ENCODE measurements at regions not wholly inside any gene's neighbourhood (a gene's known extent, or its start where the extent isn't known, plus 50 kb on each side); places are given as distances from the start of the nearest gene placed in this dataset.

GRCh38 chr2:67057901-67058703 is 339.0 kb upstream of the ETAA1 start:
- Histone ChIP-seq H4K20me1 (ENCODE audit: insufficient read depth) (no peaks in the 10 kb centered on the region), H3K9ac (ENCODE audit: low read length) (no peak overlapping the region), H3K27ac (ENCODE audit: low read length) (no peak overlapping the region), H3K79me2 (replicated peaks; ENCODE audit: insufficient read depth, low read length) (no peaks in the 10 kb centered on the region), H3K9me3 (ENCODE audit: low read length) (no peaks in the 10 kb centered on the region), H2AFZ (ENCODE audit: low read depth, low read length) (no peak overlapping the region), H3K4me3 (ENCODE audit: low read length) (no peak overlapping the region), H3K4me2 (ENCODE audit: low read length) (no peak overlapping the region), H3K27me3 (ENCODE audit: insufficient read depth, low read depth, low read length) (no peaks in the 10 kb centered on the region), H3F3A (ENCODE audit: insufficient read depth, low read length, poor library complexity, severe bottlenecking) (no peaks in the 10 kb centered on the region), H3K9me2 (ENCODE audit: insufficient read depth, low read length) (no peaks in the 10 kb centered on the region), H3K36me3 (ENCODE audit: insufficient read depth, low read length) (no peaks in the 10 kb centered on the region)
- TF ChIP-seq POLR2AphosphoS5 (IDR thresholded peaks at IDR 0.05): no peak
- TF ChIP-seq EZH2 (IDR thresholded peaks at IDR 0.05; ENCODE audit: borderline replicate concordance, insufficient read depth, low read length, poor library complexity, severe bottlenecking): no peak
- no peak for TF ChIP-seq RAD21 (conservative IDR thresholded peaks at IDR 0.05)
- no peak for TF ChIP-seq REST (IDR thresholded peaks at IDR 0.05; ENCODE audit: borderline replicate concordance)
- TF ChIP-seq SMC3 (conservative IDR thresholded peaks at IDR 0.05; ENCODE audit: poor library complexity): no peak
- no peak for TF ChIP-seq EP300 (conservative IDR thresholded peaks at IDR 0.05; ENCODE audit: poor library complexity, severe bottlenecking)
- no peak for TF ChIP-seq CTCF (IDR thresholded peaks at IDR 0.05; ENCODE audit: poor library complexity, severe bottlenecking)
- TF ChIP-seq MXI1 (conservative IDR thresholded peaks at IDR 0.05; ENCODE audit: poor library complexity, severe bottlenecking): no peak
- TF ChIP-seq TAF1 (IDR thresholded peaks at IDR 0.05; ENCODE audit: low read depth): no peak

- Histone ChIP-seq H3K9me3 (ENCODE audit: low read length) (no peaks in the 10 kb centered on the region), H3K9me2 (ENCODE audit: insufficient read depth, low read length) (no peaks in the 10 kb centered on the region), H3K4me2 (ENCODE audit: low read length) (no peak overlapping the region), H3K27me3 (ENCODE audit: insufficient read depth, low read depth, low read length) (no peaks in the 10 kb centered on the region), H3K36me3 (ENCODE audit: insufficient read depth, low read length) (no peaks in the 10 kb centered on the region), H3K9ac (ENCODE audit: low read length) (no peak overlapping the region), H3K79me2 (replicated peaks; ENCODE audit: insufficient read depth, low read length) (no peaks in the 10 kb centered on the region), H4K20me1 (ENCODE audit: insufficient read depth) (no peaks in the 10 kb centered on the region), H3K4me3 (ENCODE audit: low read length) (no peak overlapping the region), H2AFZ (ENCODE audit: low read depth, low read length) (no peak overlapping the region), H3K27ac (ENCODE audit: low read length) (no peak overlapping the region), H3F3A (ENCODE audit: insufficient read depth, low read length, poor library complexity, severe bottlenecking) (no peaks in the 10 kb centered on the region)
- TF ChIP-seq SMC3 (conservative IDR thresholded peaks at IDR 0.05; ENCODE audit: poor library complexity): no peak
- TF ChIP-seq REST (IDR thresholded peaks at IDR 0.05; ENCODE audit: borderline replicate concordance): no peak
- no peak for TF ChIP-seq CTCF (IDR thresholded peaks at IDR 0.05; ENCODE audit: poor library complexity, severe bottlenecking)
- TF ChIP-seq EP300 (conservative IDR thresholded peaks at IDR 0.05; ENCODE audit: poor library complexity, severe bottlenecking): no peak
- no peak for TF ChIP-seq TAF1 (IDR thresholded peaks at IDR 0.05; ENCODE audit: low read depth)
- TF ChIP-seq POLR2AphosphoS5 (IDR thresholded peaks at IDR 0.05): no peak
- no peak for TF ChIP-seq EZH2 (IDR thresholded peaks at IDR 0.05; ENCODE audit: borderline replicate concordance, insufficient read depth, low read length, poor library complexity, severe bottlenecking)
- TF ChIP-seq RAD21 (conservative IDR thresholded peaks at IDR 0.05): no peak
- no peak for TF ChIP-seq MXI1 (conservative IDR thresholded peaks at IDR 0.05; ENCODE audit: poor library complexity, severe bottlenecking)
Measured at GRCh38 chr2:67065046-67065445, 332.1 kb upstream of the ETAA1 start.
